Astrocyte (in vitro differentiated cells and primary cell): ENCODE measurements at regions not wholly inside any gene's neighbourhood (a gene's known extent, or its start where the extent isn't known, plus 50 kb on each side); places are given as distances from the start of the nearest gene placed in this dataset.

Experiments
- EZH2 ChIP-seq: IDR thresholded peaks from 2 replicates; pipeline ENCODE4 v1.6.1; 2012; ENCODE audit warnings: mild to moderate bottlenecking, low read length, inconsistent platforms; ENCODE audit not compliant: insufficient read depth
- TF ChIP-seq, protein P1 (sequence below): IDR thresholded peaks from 2 replicates; pipeline ENCODE4 v1.5.1; 2011; ENCODE audit warnings: low read depth, mild to moderate bottlenecking, inconsistent platforms, low read length, moderate library complexity; ENCODE audit not compliant: insufficient read depth

DNA sequence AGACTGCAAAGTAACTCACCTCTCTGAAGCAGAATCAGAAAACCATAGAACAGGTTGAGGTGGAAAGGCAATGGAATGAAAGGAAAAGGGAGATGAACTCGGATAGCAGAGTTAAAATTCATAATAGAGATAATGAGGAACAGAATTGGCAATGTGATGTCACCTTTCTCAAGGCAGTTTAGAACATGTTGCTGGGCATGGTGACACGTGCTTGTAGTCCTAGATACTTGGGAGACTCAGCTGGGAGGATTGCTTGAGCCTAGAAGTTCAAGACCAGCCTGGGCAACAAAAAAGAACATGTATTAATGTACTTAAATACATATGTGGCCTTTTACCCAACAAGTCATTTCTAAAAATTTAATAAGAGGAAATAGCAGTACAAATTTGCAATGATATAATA, 81.6 kb upstream of the MIER3 start:
- TF ChIP-seq, protein P1, sequence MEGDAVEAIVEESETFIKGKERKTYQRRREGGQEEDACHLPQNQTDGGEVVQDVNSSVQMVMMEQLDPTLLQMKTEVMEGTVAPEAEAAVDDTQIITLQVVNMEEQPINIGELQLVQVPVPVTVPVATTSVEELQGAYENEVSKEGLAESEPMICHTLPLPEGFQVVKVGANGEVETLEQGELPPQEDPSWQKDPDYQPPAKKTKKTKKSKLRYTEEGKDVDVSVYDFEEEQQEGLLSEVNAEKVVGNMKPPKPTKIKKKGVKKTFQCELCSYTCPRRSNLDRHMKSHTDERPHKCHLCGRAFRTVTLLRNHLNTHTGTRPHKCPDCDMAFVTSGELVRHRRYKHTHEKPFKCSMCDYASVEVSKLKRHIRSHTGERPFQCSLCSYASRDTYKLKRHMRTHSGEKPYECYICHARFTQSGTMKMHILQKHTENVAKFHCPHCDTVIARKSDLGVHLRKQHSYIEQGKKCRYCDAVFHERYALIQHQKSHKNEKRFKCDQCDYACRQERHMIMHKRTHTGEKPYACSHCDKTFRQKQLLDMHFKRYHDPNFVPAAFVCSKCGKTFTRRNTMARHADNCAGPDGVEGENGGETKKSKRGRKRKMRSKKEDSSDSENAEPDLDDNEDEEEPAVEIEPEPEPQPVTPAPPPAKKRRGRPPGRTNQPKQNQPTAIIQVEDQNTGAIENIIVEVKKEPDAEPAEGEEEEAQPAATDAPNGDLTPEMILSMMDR, result no peak
- no peak for TF ChIP-seq EZH2
